HUES48 (cell line): ENCODE measurements at regions not wholly inside any gene's neighbourhood (a gene's known extent, or its start where the extent isn't known, plus 50 kb on each side); places are given as distances from the start of the nearest gene placed in this dataset.

Experiments
- H3K27ac ChIP-seq: one replicate; pipeline ENCODE4 v1.7.0; 2013; ENCODE audit warnings: low read depth, low read length, inconsistent platforms
- H3K27me3 ChIP-seq: 2 replicates; pipeline ENCODE4 v1.6.1; 2013; ENCODE audit warnings: mild to moderate bottlenecking, low read length; ENCODE audit not compliant: control insufficient read depth, insufficient read depth
- H3K36me3 ChIP-seq: 2 replicates; pipeline ENCODE4 v1.6.1; 2013; ENCODE audit warnings: low read length; ENCODE audit not compliant: control insufficient read depth, insufficient read depth
- H3K4me1 ChIP-seq: 2 replicates; pipeline ENCODE4 v1.6.1; 2013; ENCODE audit warnings: mild to moderate bottlenecking, low read length; ENCODE audit not compliant: control insufficient read depth, insufficient read depth
- H3K4me3 ChIP-seq: 2 replicates; pipeline ENCODE4 v1.5.1; 2013; ENCODE audit warnings: mild to moderate bottlenecking, low read depth, low read length
- H3K9ac ChIP-seq: 2 replicates; pipeline ENCODE4 v1.6.1; 2013; ENCODE audit warnings: mild to moderate bottlenecking, low read depth, low read length, moderate library complexity
- H3K9me3 ChIP-seq: 2 replicates; pipeline ENCODE4 v1.6.1; 2013; ENCODE audit warnings: low read length; ENCODE audit not compliant: control insufficient read depth, insufficient read depth

GRCh38 chr4:187451776-187452175 is 543.8 kb upstream of the ZFP42 start:
- Histone ChIP-seq H3K4me3 (no peak overlapping the region), H3K4me1 (no peaks in the 10 kb centered on the region), H3K9ac (no peak overlapping the region), H3K27ac (no peak overlapping the region), H3K9me3 (no peaks in the 10 kb centered on the region), H3K36me3 (no peaks in the 10 kb centered on the region), H3K27me3 (no peaks in the 10 kb centered on the region)

DNA sequence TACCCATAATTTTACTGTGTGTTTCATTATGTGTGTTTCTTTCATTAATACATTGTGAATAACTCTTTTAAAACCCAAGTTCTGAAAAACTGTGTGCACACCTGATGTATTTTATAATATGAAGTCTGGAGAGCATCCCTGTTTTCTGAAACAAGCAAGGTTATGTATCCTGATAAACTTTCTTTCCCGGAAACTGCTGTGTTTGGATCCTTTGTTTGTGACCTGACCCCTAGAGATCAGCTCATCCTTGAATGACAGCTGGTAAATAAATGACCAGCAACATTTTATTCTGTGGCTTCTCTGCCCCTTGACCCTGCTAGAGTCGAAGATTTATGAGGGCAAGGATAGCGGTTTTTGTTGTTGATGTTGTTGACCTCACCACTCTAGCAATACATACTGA is 535.6 kb upstream of the ZFP42 start:
- Histone ChIP-seq H3K36me3 (no peaks in the 10 kb centered on the region), H3K4me1 (no peaks in the 10 kb centered on the region), H3K9me3 (no peaks in the 10 kb centered on the region), H3K4me3 (no peak overlapping the region), H3K27ac (no peak overlapping the region), H3K9ac (no peak overlapping the region), H3K27me3 (no peaks in the 10 kb centered on the region)

DNA sequence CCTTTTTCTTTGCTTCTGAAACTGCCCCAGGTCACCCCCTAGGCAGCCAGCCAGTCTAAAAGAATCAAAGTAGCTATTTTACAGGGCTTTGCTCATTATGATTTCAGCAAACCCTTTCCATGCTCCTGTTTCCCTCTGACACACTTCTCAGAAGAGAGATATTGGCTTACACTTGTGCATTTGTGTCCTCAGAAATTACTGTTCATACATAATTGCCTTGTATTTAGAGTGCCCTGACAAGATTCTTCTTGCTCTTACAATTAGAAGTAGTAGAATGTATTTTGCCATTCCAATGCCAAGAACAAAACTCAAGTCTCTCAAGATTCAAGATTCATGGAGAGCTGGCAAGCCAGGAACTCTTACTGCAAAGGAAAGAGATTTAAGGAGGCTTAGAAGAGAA is 531.0 kb upstream of the ZFP42 start:
- H3K36me3 ChIP-seq, result no peaks in the 10 kb centered on the region
- H3K27me3 ChIP-seq, result no peaks in the 10 kb centered on the region
- H3K4me3 ChIP-seq, result no peak overlapping the region
- no peak overlapping the region for H3K9ac ChIP-seq
- no peaks in the 10 kb centered on the region for H3K9me3 ChIP-seq
- no peaks in the 10 kb centered on the region for H3K4me1 ChIP-seq
- H3K27ac ChIP-seq, result no peak overlapping the region

- Histone ChIP-seq H3K27ac (no peak overlapping the region), H3K9ac (no peak overlapping the region), H3K9me3 (no peaks in the 10 kb centered on the region), H3K27me3 (no peaks in the 10 kb centered on the region), H3K36me3 (no peaks in the 10 kb centered on the region), H3K4me3 (no peak overlapping the region), H3K4me1 (no peaks in the 10 kb centered on the region)
These were observed 528.3 kb upstream of the ZFP42 start for GRCh38 chr4:187467224-187467623.

- Histone ChIP-seq H3K27ac (no peak overlapping the region), H3K9ac (no peak overlapping the region), H3K9me3 (no peaks in the 10 kb centered on the region), H3K4me3 (no peak overlapping the region), H3K36me3 (no peaks in the 10 kb centered on the region), H3K4me1 (no peaks in the 10 kb centered on the region), H3K27me3 (no peaks in the 10 kb centered on the region)
These were observed 525.9 kb upstream of the ZFP42 start for GRCh38 chr4:187469627-187470026.

DNA sequence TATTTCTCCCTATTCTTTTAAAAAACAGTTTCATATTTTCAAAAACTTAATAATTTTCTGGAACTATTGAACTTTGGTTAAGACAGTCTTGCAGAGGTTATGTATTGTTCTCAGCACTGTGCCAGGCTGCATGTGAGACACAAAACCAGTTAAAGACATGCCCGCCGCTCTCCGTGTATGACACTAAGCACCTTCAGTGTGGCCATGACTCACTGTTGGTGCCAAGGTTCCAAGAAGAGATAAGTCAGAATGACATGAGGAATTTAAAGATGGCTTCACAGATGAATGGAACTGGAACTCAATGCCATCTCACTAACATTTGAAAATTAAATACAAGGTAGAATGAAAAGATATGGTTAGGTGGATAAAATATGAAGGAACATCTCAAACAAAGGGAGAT is 525.5 kb upstream of the ZFP42 start:
- no peaks in the 10 kb centered on the region for H3K27me3 ChIP-seq
- no peaks in the 10 kb centered on the region for H3K9me3 ChIP-seq
- no peak overlapping the region for H3K4me3 ChIP-seq
- no peak overlapping the region for H3K27ac ChIP-seq
- no peaks in the 10 kb centered on the region for H3K36me3 ChIP-seq
- H3K9ac ChIP-seq, result no peak overlapping the region
- H3K4me1 ChIP-seq, result no peaks in the 10 kb centered on the region

DNA sequence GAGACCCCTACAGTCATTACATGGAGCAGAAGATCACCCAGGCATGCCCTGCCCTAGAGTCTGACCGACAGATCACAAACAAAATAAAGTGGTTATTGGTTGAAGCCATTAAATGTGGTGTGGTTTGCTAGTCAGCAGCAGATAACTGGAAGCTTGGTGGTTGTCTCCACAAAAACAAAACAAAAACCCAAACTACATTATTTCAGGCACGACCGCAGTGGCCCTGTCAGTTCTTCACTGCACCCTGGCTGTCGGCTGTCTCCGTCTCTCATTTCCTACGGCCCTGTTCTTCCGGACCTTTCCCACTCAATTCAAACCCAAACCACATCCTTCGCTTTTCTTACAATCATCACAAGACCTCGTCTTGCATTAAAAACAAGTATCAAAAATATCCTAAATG is 521.3 kb upstream of the ZFP42 start:
- Histone ChIP-seq H3K4me3 (no peak overlapping the region), H3K36me3 (no peaks in the 10 kb centered on the region), H3K4me1 (no peaks in the 10 kb centered on the region), H3K9me3 (no peaks in the 10 kb centered on the region), H3K9ac (no peak overlapping the region), H3K27me3 (no peaks in the 10 kb centered on the region), H3K27ac (no peak overlapping the region)

- no peak overlapping the region for H3K27ac ChIP-seq
These were observed 519.7 kb upstream of the ZFP42 start for GRCh38 chr4:187475901-187476300.

GRCh38 chr4:187477224-187477623 is 518.3 kb upstream of the ZFP42 start:
- no peak overlapping the region for H3K4me3 ChIP-seq

More at GRCh38 chr4:187475901-187476300, 519.7 kb upstream of the ZFP42 start:
- Histone ChIP-seq H3K4me3 (no peak overlapping the region), H3K9ac (no peak overlapping the region), H3K36me3 (no peaks in the 10 kb centered on the region), H3K4me1 (no peaks in the 10 kb centered on the region), H3K27me3 (no peaks in the 10 kb centered on the region), H3K9me3 (no peaks in the 10 kb centered on the region)

GRCh38 chr4:187478292-187479140 is 517.1 kb upstream of the ZFP42 start:
- H3K4me3 ChIP-seq, result no peak overlapping the region
- no peaks in the 10 kb centered on the region for H3K27me3 ChIP-seq
- H3K9me3 ChIP-seq, result no peaks in the 10 kb centered on the region
- no peak overlapping the region for H3K27ac ChIP-seq
- no peaks in the 10 kb centered on the region for H3K4me1 ChIP-seq
- no peaks in the 10 kb centered on the region for H3K36me3 ChIP-seq
- no peak overlapping the region for H3K9ac ChIP-seq

More at GRCh38 chr4:187477224-187477623, 518.3 kb upstream of the ZFP42 start:
- no peaks in the 10 kb centered on the region for H3K4me1 ChIP-seq
- H3K9ac ChIP-seq, result no peak overlapping the region
- H3K36me3 ChIP-seq, result no peaks in the 10 kb centered on the region
- H3K27me3 ChIP-seq, result no peaks in the 10 kb centered on the region
- H3K27ac ChIP-seq, result no peak overlapping the region
- no peaks in the 10 kb centered on the region for H3K9me3 ChIP-seq

DNA sequence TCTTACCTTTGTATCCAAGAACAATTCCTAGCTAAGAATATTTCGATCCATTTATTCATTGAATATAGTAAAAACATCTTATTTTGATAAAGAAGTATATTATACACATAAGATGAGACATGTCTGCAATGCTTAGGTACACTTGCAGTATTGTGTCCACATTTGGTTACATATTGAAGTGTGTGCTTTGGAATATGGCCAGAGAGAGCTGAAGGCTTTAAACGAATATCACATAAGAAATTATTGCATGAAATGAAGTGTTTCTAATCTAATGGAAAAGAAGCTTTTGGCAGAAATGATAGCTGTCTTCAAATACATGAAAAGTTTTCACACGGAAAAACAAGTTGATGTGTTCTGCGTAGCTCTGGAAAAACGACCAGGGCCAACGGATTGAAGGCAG is 516.1 kb upstream of the ZFP42 start:
- Histone ChIP-seq H3K4me1 (no peaks in the 10 kb centered on the region), H3K9ac (no peak overlapping the region), H3K4me3 (no peak overlapping the region), H3K36me3 (no peaks in the 10 kb centered on the region), H3K9me3 (no peaks in the 10 kb centered on the region), H3K27me3 (no peaks in the 10 kb centered on the region), H3K27ac (no peak overlapping the region)
